ENCODE measurements at regions not wholly inside any gene's neighbourhood (a gene's known extent, or its start where the extent isn't known, plus 50 kb on each side); places are given as distances from the start of the nearest gene placed in this dataset.

GRCh38 chr18:78303519-78304191, 676.0 kb upstream of the SALL3 start:
- Histone ChIP-seq H4K20me1 (ENCODE audit: insufficient read depth, low read length) (no peaks in the 10 kb centered on the region), H3K4me2 (replicated peaks; ENCODE audit: extremely low read depth, low read length, poor library complexity, severe bottlenecking) (no peak overlapping the region), H3K9ac (ENCODE audit: insufficient read depth, low read length, poor library complexity, severe bottlenecking) (no peak overlapping the region), H2AFZ (ENCODE audit: insufficient read depth, low read depth, low read length, poor library complexity, severe bottlenecking) (no peak overlapping the region), H3K9me3 (replicated peaks in 1 of 2; ENCODE audit: control insufficient read depth in 1 of 2, insufficient read depth in 1 of 2, low read length in 2 of 2) (no peaks in the 10 kb centered on the region), H3K27me3 (ENCODE audit: control insufficient read depth in 2 of 2, insufficient read depth in 2 of 2, low read length in 2 of 2) (no peaks in the 10 kb centered on the region), H3K4me3 (replicated peaks in 1 of 3; ENCODE audit: low read depth in 2 of 3, low read length in 3 of 3) (no peak overlapping the region), H3K4me1 (ENCODE audit: control insufficient read depth in 1 of 2, insufficient read depth in 2 of 2, low read length in 2 of 2) (no peaks in the 10 kb centered on the region), H3K36me3 (replicated peaks in 1 of 2; ENCODE audit: control insufficient read depth in 1 of 2, insufficient read depth in 2 of 2, low read length in 2 of 2) (no peaks in the 10 kb centered on the region), H3K27ac (ENCODE audit: low read depth in 1 of 2, low read length in 2 of 2) (no peak overlapping the region), H3K79me2 (ENCODE audit: insufficient read depth, low read length) (no peaks in the 10 kb centered on the region)
- intact Hi-C loops (cut with micrococcal nuclease) = no loop called here
- 92% methylated on average over 9 of the region's 15 CpGs for WGBS (ENCODE audit: insufficient coverage)
- Mint-ChIP-seq H3K9me3 (peaks cover 0 to 2% (median 0%) of the 10 kb centered on the region in 7 donors), H3K4me3 (no peak overlapping the region), H3K4me1 (no peaks in the 10 kb centered on the region), H3K36me3 (no peaks in the 10 kb centered on the region), H3K27ac (no peak overlapping the region), H3K27me3 (ENCODE audit: low read depth in 3 of 3) (no peaks in the 10 kb centered on the region)
- DNase-seq = no peak
- no peak for TF ChIP-seq CTCF (IDR thresholded peaks at IDR 0.05)

GRCh38 chr18:78304192-78305164, 675.1 kb upstream of the SALL3 start:
- TF ChIP-seq CTCF (IDR thresholded peaks at IDR 0.05) = no peak
- no peak overlapping the region for H3K4me3 Mint-ChIP-seq
- Histone ChIP-seq H3K9me3 (replicated peaks in 1 of 2; ENCODE audit: control insufficient read depth in 1 of 2, insufficient read depth in 1 of 2, low read length in 2 of 2) (no peaks in the 10 kb centered on the region), H4K20me1 (ENCODE audit: insufficient read depth, low read length) (no peaks in the 10 kb centered on the region), H3K4me3 (replicated peaks in 1 of 3; ENCODE audit: low read depth in 2 of 3, low read length in 3 of 3) (no peak overlapping the region), H3K27me3 (ENCODE audit: control insufficient read depth in 2 of 2, insufficient read depth in 2 of 2, low read length in 2 of 2) (no peaks in the 10 kb centered on the region), H3K9ac (ENCODE audit: insufficient read depth, low read length, poor library complexity, severe bottlenecking) (no peak overlapping the region), H3K36me3 (replicated peaks in 1 of 2; ENCODE audit: control insufficient read depth in 1 of 2, insufficient read depth in 2 of 2, low read length in 2 of 2) (no peaks in the 10 kb centered on the region), H3K27ac (ENCODE audit: low read depth in 1 of 2, low read length in 2 of 2) (no peak overlapping the region), H3K79me2 (ENCODE audit: insufficient read depth, low read length) (no peaks in the 10 kb centered on the region), H3K4me2 (replicated peaks; ENCODE audit: extremely low read depth, low read length, poor library complexity, severe bottlenecking) (no peak overlapping the region), H3K4me1 (ENCODE audit: control insufficient read depth in 1 of 2, insufficient read depth in 2 of 2, low read length in 2 of 2) (no peaks in the 10 kb centered on the region), H2AFZ (ENCODE audit: insufficient read depth, low read depth, low read length, poor library complexity, severe bottlenecking) (no peak overlapping the region)
- H3K36me3 Mint-ChIP-seq = no peaks in the 10 kb centered on the region
- WGBS (ENCODE audit: insufficient coverage) = 88% methylated on average over 4 of the region's 25 CpGs
- H3K4me1 Mint-ChIP-seq = no peaks in the 10 kb centered on the region
- no peak for DNase-seq
- peaks cover 0 to 4% (median 0%) of the 10 kb centered on the region in 7 donors for H3K9me3 Mint-ChIP-seq
- H3K27ac Mint-ChIP-seq = no peak overlapping the region
- intact Hi-C loops (cut with micrococcal nuclease) = no loop called here
- no peaks in the 10 kb centered on the region for H3K27me3 Mint-ChIP-seq (ENCODE audit: low read depth in 3 of 3)
